PC-3 (cell line): ENCODE measurements at regions not wholly inside any gene's neighbourhood (a gene's known extent, or its start where the extent isn't known, plus 50 kb on each side); places are given as distances from the start of the nearest gene placed in this dataset.

ENCODE experiments used
- ATAC-seq: fragments of 200-7000 bp; cut with Tn5 transposase; 2 replicates; pipeline ENCODE4 v1.9.1; 2020; ENCODE audit warnings: mild to moderate bottlenecking, moderate library complexity
- BruUV-seq: library from RNA; stranded (reverse); fragments of 400-500 nt; replicated peaks from 2 replicates; lab custom pipeline; 2021; lab: Mats Ljungman, UMichigan
- CTCF ChIA-PET: fragments of 300-600 bp; sonication (Branson Sonifier 250); formaldehyde crosslinking; loops from one replicate; lab custom pipeline; 2022; ENCODE audit warnings: antibody characterized with exemption; lab: Charles Lee
- POLR2A ChIA-PET: fragments of 300-600 bp; sonication (Branson Sonifier 250); formaldehyde crosslinking; loops from one replicate; lab custom pipeline; 2022; ENCODE audit warnings: antibody characterized with exemption; ENCODE audit not compliant: unreplicated experiment; lab: Charles Lee
- DNase-seq: peaks from one replicate; pipeline ENCODE4 v3.0.0-alpha.2; 2015
- H2AFZ ChIP-seq: fragments of 300-600 bp; sonication (generic); 2 replicates; pipeline ENCODE4 v1.6.0; 2016; ENCODE audit warnings: antibody characterized with exemption, low read length
- H3F3A ChIP-seq: fragments of 300-600 bp; sonication (generic); one replicate; pipeline ENCODE4 v1.6.0; 2017; ENCODE audit warnings: antibody characterized with exemption, low read length, control low read depth, mild to moderate bottlenecking; ENCODE audit not compliant: unreplicated experiment
- H3K27ac ChIP-seq: fragments of 300-600 bp; sonication (generic); 2 replicates; pipeline ENCODE4 v1.5.1; 2016; ENCODE audit warnings: mild to moderate bottlenecking, low read length
- H3K27me3 ChIP-seq: fragments of 300-600 bp; sonication (generic); 2 replicates; pipeline ENCODE4 v1.6.1; 2016; ENCODE audit warnings: low read length, mixed read lengths
- H3K36me3 ChIP-seq: fragments of 300-600 bp; sonication (generic); 2 replicates; pipeline ENCODE4 v1.6.1; 2016; ENCODE audit warnings: low read depth, mixed run types, low read length, mixed read lengths
- H3K4me1 ChIP-seq: fragments of 300-600 bp; sonication (generic); 2 replicates; pipeline ENCODE4 v1.5.1; 2016; ENCODE audit warnings: low read length; ENCODE audit not compliant: insufficient read depth
- H3K4me2 ChIP-seq: fragments of 300-600 bp; sonication (generic); 2 replicates; pipeline ENCODE4 v1.6.0; 2016; ENCODE audit warnings: low read length
- H3K4me3 ChIP-seq: fragments of 300-600 bp; sonication (generic); 2 replicates; pipeline ENCODE4 v1.5.1; 2016; ENCODE audit warnings: mild to moderate bottlenecking, low read length, mixed read lengths
- H3K79me2 ChIP-seq: fragments of 300-600 bp; sonication (generic); 2 replicates; pipeline ENCODE4 v1.6.1; 2017; ENCODE audit warnings: low read length, mixed read lengths
- H3K9ac ChIP-seq: fragments of 300-600 bp; sonication (generic); 2 replicates; pipeline ENCODE4 v1.6.0; 2016; ENCODE audit warnings: mild to moderate bottlenecking, low read length
- H3K9me2 ChIP-seq: fragments of 300-600 bp; sonication (generic); replicated peaks from 2 replicates; pipeline ENCODE4 v1.6.1; 2016; ENCODE audit warnings: mixed run types, low read length, mixed read lengths
- H3K9me3 ChIP-seq: fragments of 300-600 bp; sonication (generic); 2 replicates; pipeline ENCODE4 v1.6.1; 2016; ENCODE audit warnings: low read length, mixed read lengths
- H4K20me1 ChIP-seq: fragments of 300-600 bp; sonication (generic); 2 replicates; pipeline ENCODE4 v1.6.1; 2016; ENCODE audit warnings: low read length, mixed read lengths
- CTCF ChIP-seq: fragments of 300-600 bp; sonication (generic); conservative IDR thresholded peaks from 2 replicates; pipeline ENCODE4 v1.5.1; 2017; ENCODE audit warnings: antibody characterized with exemption, low read depth, mild to moderate bottlenecking, low read length
- EZH2 ChIP-seq: fragments of 300-600 bp; sonication (generic); IDR thresholded peaks from one replicate; pipeline ENCODE4 v1.6.1; 2017; ENCODE audit warnings: antibody characterized with exemption, mild to moderate bottlenecking, low read length; ENCODE audit not compliant: unreplicated experiment
- EZH2phosphoT487 ChIP-seq: fragments of 300-600 bp; sonication (generic); IDR thresholded peaks from 2 replicates; pipeline ENCODE4 v1.6.1; 2018; ENCODE audit warnings: mild to moderate bottlenecking, antibody characterized with exemption, low read length, borderline replicate concordance
- intact Hi-C: fragments of 100-400 bp; cut with micrococcal nuclease; formaldehyde crosslinking; loops from 2 replicates; pipeline ENCODE4 v1.9.0; 2023

- ATAC-seq, result no peak
- intact Hi-C loops, result no loop called here
- no peaks in the 10 kb centered on the region for H3K36me3 ChIP-seq
- POLR2A ChIA-PET, result no interaction called here
- no peak for DNase-seq
- H3K4me2 ChIP-seq, result no peak overlapping the region
- H3K9ac ChIP-seq, result no peak overlapping the region
- no peaks in the 10 kb centered on the region for H3K9me3 ChIP-seq
- H3K4me3 ChIP-seq, result no peak overlapping the region
- TF ChIP-seq CTCF, result no peak
- no peak for TF ChIP-seq EZH2
- TF ChIP-seq EZH2phosphoT487, result no peak
- no peak overlapping the region for H3K27ac ChIP-seq
- peak overlapping the region; percentile 59; the same call in 1 of the 2 replicates for H2AFZ ChIP-seq
- H3K79me2 ChIP-seq, result no peaks in the 10 kb centered on the region
- peaks cover 5% of the 10 kb centered on the region; the same call in 1 of the 2 replicates for H3K27me3 ChIP-seq
- H3F3A ChIP-seq, result no peaks in the 10 kb centered on the region
- CTCF ChIA-PET, result no interaction called here
- BruUV-seq, result no TSS peak
- H3K4me1 ChIP-seq, result no peaks in the 10 kb centered on the region
- H3K9me2 ChIP-seq, result no peaks in the 10 kb centered on the region
- no peaks in the 10 kb centered on the region for H4K20me1 ChIP-seq
These were observed 1194.6 kb downstream of the SORCS1 start for GRCh38 chr10:105969884-105970377.

GRCh38 chr10:105968666-105969065 lies 1195.8 kb downstream of the SORCS1 start:
- ChIA-PET POLR2A (no interaction called here), CTCF (no interaction called here)
- BruUV-seq, result no TSS peak
- no peak for DNase-seq
- Histone ChIP-seq H3K27ac (no peak overlapping the region), H3K9me3 (no peaks in the 10 kb centered on the region), H3K36me3 (no peaks in the 10 kb centered on the region), H3K4me2 (no peak overlapping the region), H2AFZ (no peak overlapping the region), H3K4me1 (no peaks in the 10 kb centered on the region), H3K9me2 (no peaks in the 10 kb centered on the region), H3K27me3 (peaks cover 5% of the 10 kb centered on the region; the same call in 1 of the 2 replicates), H3K9ac (no peak overlapping the region), H3F3A (no peaks in the 10 kb centered on the region), H4K20me1 (no peaks in the 10 kb centered on the region), H3K4me3 (no peak overlapping the region), H3K79me2 (no peaks in the 10 kb centered on the region)
- TF ChIP-seq CTCF (no peak), EZH2 (no peak), EZH2phosphoT487 (no peak)
- intact Hi-C loops, result no loop called here
- no peak for ATAC-seq

- Histone ChIP-seq H3K9me2 (no peaks in the 10 kb centered on the region), H4K20me1 (no peaks in the 10 kb centered on the region), H3F3A (no peaks in the 10 kb centered on the region), H3K27me3 (peaks cover 5% of the 10 kb centered on the region; the same call in 1 of the 2 replicates), H3K4me2 (no peak overlapping the region), H3K27ac (no peak overlapping the region), H3K9me3 (no peaks in the 10 kb centered on the region), H3K79me2 (no peaks in the 10 kb centered on the region), H3K4me3 (no peak overlapping the region), H3K9ac (no peak overlapping the region), H3K36me3 (no peaks in the 10 kb centered on the region), H3K4me1 (no peaks in the 10 kb centered on the region), H2AFZ (no peak overlapping the region)
- DNase-seq (no peak), ATAC-seq (no peak)
- ChIA-PET CTCF (no interaction called here), POLR2A (no interaction called here)
- TF ChIP-seq EZH2phosphoT487 (no peak), CTCF (no peak), EZH2 (no peak)
- no TSS peak for BruUV-seq
- intact Hi-C loops, result no loop called here
These were observed 1197.2 kb downstream of the SORCS1 start for GRCh38 chr10:105967256-105967655.
